Suprapubic skin (tissue), 3 donors: ENCODE measurements at regions not wholly inside any gene's neighbourhood (a gene's known extent, or its start where the extent isn't known, plus 50 kb on each side); places are given as distances from the start of the nearest gene placed in this dataset.

ENCODE experiments used
- CTCF ChIP-seq, 2 donors: fragments of 200-600 bp in 1 of 2; fragments of 450-650 bp in 1 of 2; sonication (generic) in 1 of 2; IDR thresholded peaks; one replicate each; pipeline ENCODE4 v1.5.1; 2016 to 2019; ENCODE audit warnings: antibody characterized with exemption in 2 of 2, mild to moderate bottlenecking in 1 of 2, moderate library complexity in 1 of 2
- POLR2A ChIP-seq, 2 donors: fragments of 450-650 bp; IDR thresholded peaks; one replicate each; pipeline ENCODE4 v1.6.1; 2017; ENCODE audit warnings: antibody characterized with exemption in 2 of 2, mild to moderate bottlenecking in 2 of 2, moderate library complexity in 2 of 2

GRCh38 chr6:40725390-40725789 lies 138.2 kb upstream of the LRFN2 start:
- TF ChIP-seq CTCF (IDR thresholded peaks at IDR 0.05) (no peak), POLR2A (IDR thresholded peaks at IDR 0.05) (no peak)
